ENCODE measurements at regions not wholly inside any gene's neighbourhood (a gene's known extent, or its start where the extent isn't known, plus 50 kb on each side); places are given as distances from the start of the nearest gene placed in this dataset.

GRCh38 chr5:103890313-103890712 is 327.7 kb upstream of the NUDT12 start:
- ChIA-PET POLR2A (interaction anchor here (0.7 kb wide), 1 partner anchor 48 kb away, joined by 7 read pairs; no protein-coding TSS in a partner anchor), CTCF (interaction anchor here (0.6 kb wide), 1 partner anchor 82 kb away, joined by 3 read pairs; no protein-coding TSS in a partner anchor)
- no peak for DNase-seq (ENCODE audit: low read depth, low spot score)
- Histone ChIP-seq H3K9me3 (ENCODE audit: control insufficient read depth, insufficient read depth, low read length) (no peaks in the 10 kb centered on the region), H3K27me3 (ENCODE audit: control insufficient read depth, insufficient read depth, low read length) (no peaks in the 10 kb centered on the region), H3K4me3 (ENCODE audit: low read depth, low read length) (no peak overlapping the region), H3K27ac (ENCODE audit: low read depth, low read length) (no peak overlapping the region)
- TF ChIP-seq CTCF (IDR thresholded peaks at IDR 0.05; ENCODE audit: low read depth, low read length): no peak

DNA sequence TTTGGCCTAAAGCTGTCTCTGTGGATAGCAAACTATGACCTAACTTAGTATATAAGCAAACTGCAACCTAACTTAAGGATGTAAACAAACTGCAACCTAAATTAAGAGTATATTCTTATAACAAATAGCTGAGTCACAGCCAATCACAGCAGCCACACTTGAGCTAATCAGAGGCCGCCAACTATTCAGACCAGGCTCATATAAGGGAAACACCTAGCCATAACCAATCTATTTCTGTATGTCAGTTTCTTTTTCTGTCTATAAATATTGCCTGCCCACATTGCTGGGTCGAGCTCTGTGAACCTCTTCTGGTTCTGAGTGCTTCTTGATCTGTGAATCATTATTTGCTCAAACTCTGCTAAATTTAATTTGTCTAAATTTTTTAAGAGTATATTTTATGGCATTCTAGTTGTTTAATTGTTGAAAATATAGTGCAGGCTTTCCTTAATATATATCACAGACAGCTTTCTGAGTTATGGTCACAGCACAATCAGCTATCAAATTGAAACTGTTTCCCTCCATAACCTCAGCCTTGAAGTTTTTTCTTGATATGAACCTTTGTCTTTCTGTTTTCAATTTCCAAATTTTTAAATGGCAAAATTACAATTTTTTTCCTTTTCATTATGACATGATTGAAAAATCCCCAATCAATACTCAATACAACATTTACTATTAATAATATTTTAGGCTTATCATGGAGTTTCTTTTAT is 327.1 kb upstream of the NUDT12 start:
- ChIA-PET CTCF (no interaction called here), POLR2A (no interaction called here)
- no peak overlapping the region for H3K27ac ChIP-seq (ENCODE audit: low read depth, low read length)
- no peak overlapping the region for H3K4me3 ChIP-seq (ENCODE audit: low read depth, low read length)
- H3K27me3 ChIP-seq (ENCODE audit: control insufficient read depth, insufficient read depth, low read length): no peaks in the 10 kb centered on the region
- DNase-seq (ENCODE audit: low read depth, low spot score): no peak
- no peak for TF ChIP-seq CTCF (IDR thresholded peaks at IDR 0.05; ENCODE audit: low read depth, low read length)
- no peaks in the 10 kb centered on the region for H3K9me3 ChIP-seq (ENCODE audit: control insufficient read depth, insufficient read depth, low read length)

GRCh38 chr5:103886826-103887225 is 324.2 kb upstream of the NUDT12 start:
- Histone ChIP-seq H3K27me3 (ENCODE audit: control insufficient read depth, insufficient read depth, low read length) (no peaks in the 10 kb centered on the region), H3K4me3 (ENCODE audit: low read depth, low read length) (no peak overlapping the region), H3K27ac (ENCODE audit: low read depth, low read length) (no peak overlapping the region), H3K9me3 (ENCODE audit: control insufficient read depth, insufficient read depth, low read length) (no peaks in the 10 kb centered on the region)
- DNase-seq (ENCODE audit: low read depth, low spot score): no peak
- CTCF ChIA-PET: no interaction called here
- POLR2A ChIA-PET: no interaction called here
- TF ChIP-seq CTCF (IDR thresholded peaks at IDR 0.05; ENCODE audit: low read depth, low read length): no peak

- Histone ChIP-seq H3K27me3 (ENCODE audit: control insufficient read depth, insufficient read depth, low read length) (no peaks in the 10 kb centered on the region), H3K27ac (ENCODE audit: low read depth, low read length) (no peak overlapping the region), H3K4me3 (ENCODE audit: low read depth, low read length) (no peak overlapping the region), H3K9me3 (ENCODE audit: control insufficient read depth, insufficient read depth, low read length) (no peaks in the 10 kb centered on the region)
- no peak for TF ChIP-seq CTCF (IDR thresholded peaks at IDR 0.05; ENCODE audit: low read depth, low read length)
- POLR2A ChIA-PET: no interaction called here
- no peak for DNase-seq (ENCODE audit: low read depth, low spot score)
- CTCF ChIA-PET: no interaction called here
These were observed 320.6 kb upstream of the NUDT12 start for GRCh38 chr5:103883143-103883542.

GRCh38 chr5:103881560-103881959 is 319.0 kb upstream of the NUDT12 start:
- Histone ChIP-seq H3K27ac (ENCODE audit: low read depth, low read length) (no peak overlapping the region), H3K4me3 (ENCODE audit: low read depth, low read length) (no peak overlapping the region), H3K27me3 (ENCODE audit: control insufficient read depth, insufficient read depth, low read length) (no peaks in the 10 kb centered on the region), H3K9me3 (ENCODE audit: control insufficient read depth, insufficient read depth, low read length) (no peaks in the 10 kb centered on the region)
- ChIA-PET CTCF (interaction anchor here (0.7 kb wide), 1 partner anchor 52 kb away, joined by 3 read pairs; no protein-coding TSS in a partner anchor), POLR2A (no interaction called here)
- no peak for TF ChIP-seq CTCF (IDR thresholded peaks at IDR 0.05; ENCODE audit: low read depth, low read length)
- DNase-seq (ENCODE audit: low read depth, low spot score): no peak
